ENCODE measurements at regions not wholly inside any gene's neighbourhood (a gene's known extent, or its start where the extent isn't known, plus 50 kb on each side); places are given as distances from the start of the nearest gene placed in this dataset.

DNA sequence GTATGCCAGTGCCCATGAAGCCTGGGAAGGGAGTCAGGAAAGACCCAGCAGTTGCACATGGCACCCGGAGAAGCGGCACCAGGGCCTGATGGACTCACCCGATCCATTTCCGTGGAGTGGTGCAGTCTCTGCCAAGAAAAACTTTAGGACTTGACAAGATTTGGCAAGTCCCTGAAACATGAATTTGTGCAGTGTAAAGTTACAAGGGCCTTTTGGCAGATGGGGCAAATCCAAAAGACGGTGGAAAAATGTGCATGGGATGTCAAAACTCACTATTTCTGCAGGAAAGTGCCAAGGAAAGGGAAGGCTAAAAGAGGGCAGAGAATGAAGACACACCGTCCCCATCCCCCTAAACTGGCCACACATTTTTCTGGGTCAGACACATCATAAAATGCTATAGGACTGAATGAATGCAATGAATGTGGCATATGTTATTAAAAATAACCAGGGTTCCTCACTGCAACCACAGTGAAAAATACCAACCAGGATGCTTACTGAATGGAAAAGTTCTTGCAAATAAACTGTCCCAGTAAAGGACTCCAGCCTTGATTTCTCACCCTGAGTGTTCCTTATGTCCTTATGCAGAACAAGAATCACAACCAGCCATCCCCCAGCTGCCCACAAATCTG lies 173.5 kb upstream of the SIX2 start:
- H3K4me3 ChIP-seq (ENCODE audit: control insufficient read depth, low read depth, low read length): no peak overlapping the region
- TF ChIP-seq, protein P1, sequence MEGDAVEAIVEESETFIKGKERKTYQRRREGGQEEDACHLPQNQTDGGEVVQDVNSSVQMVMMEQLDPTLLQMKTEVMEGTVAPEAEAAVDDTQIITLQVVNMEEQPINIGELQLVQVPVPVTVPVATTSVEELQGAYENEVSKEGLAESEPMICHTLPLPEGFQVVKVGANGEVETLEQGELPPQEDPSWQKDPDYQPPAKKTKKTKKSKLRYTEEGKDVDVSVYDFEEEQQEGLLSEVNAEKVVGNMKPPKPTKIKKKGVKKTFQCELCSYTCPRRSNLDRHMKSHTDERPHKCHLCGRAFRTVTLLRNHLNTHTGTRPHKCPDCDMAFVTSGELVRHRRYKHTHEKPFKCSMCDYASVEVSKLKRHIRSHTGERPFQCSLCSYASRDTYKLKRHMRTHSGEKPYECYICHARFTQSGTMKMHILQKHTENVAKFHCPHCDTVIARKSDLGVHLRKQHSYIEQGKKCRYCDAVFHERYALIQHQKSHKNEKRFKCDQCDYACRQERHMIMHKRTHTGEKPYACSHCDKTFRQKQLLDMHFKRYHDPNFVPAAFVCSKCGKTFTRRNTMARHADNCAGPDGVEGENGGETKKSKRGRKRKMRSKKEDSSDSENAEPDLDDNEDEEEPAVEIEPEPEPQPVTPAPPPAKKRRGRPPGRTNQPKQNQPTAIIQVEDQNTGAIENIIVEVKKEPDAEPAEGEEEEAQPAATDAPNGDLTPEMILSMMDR (conservative IDR thresholded peaks at IDR 0.05; ENCODE audit: control insufficient read depth, insufficient read depth, low read depth, low read length): no peak
- peak; percentile 80 for DNase-seq (ENCODE audit: low read depth)

DNA sequence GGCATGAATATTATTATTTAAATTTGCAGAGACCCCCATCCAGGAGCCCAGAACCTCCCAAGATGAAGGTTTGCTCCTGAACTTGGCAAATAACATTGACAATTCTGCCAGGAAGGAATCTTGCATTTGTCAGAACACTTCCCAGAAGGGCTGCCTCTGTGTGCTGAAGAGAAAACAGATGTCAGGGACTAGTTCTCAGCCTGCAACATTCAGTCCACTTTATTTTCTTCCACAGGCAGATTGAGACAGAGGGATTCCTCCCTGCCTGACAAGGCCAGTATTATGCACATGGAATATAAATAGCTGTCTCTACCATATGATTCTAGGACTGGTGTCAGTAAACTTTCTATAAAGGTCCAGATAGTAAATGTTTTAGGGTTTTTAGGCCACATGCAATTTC lies 171.5 kb upstream of the SIX2 start:
- DNase-seq (ENCODE audit: low read depth): peak; percentile 84
- TF ChIP-seq, protein P1 (conservative IDR thresholded peaks at IDR 0.05; ENCODE audit: control insufficient read depth, insufficient read depth, low read depth, low read length): no peak
- H3K4me3 ChIP-seq (ENCODE audit: control insufficient read depth, low read depth, low read length): no peak overlapping the region

DNA sequence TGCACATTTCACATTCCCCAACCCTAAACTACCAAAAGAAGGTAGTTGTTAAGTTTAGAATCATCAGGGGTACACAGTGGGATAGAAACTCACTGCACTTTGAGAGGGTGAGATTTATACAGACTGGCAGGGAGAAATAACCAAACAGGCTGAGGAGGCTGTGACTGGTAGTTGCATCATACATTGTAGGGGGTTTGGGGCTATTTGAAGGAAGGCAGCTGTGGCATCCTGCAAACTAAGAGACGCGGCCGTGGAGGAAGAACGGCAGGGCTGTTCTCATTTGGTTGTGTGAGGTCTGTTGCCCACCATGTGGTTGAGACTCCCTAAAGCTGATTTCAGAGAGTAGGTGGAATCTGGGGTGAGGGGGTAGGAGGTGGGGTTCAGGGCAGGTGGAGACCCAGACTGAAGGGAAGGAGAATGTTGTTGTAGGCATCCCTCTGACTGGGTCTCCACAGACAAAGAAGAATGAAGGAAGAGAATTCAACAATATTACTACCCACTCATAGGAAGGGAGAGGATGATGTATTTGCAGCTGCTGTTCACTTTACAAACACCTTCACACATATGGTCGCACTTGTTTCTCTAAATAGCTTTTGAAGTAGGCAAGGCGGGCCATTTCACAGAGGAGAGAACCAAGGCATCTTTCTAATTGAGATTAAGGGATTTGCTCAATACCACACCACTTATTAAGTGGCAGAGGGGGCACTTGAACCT lies 170.9 kb upstream of the SIX2 start:
- TF ChIP-seq, protein P1 (conservative IDR thresholded peaks at IDR 0.05; ENCODE audit: control insufficient read depth, insufficient read depth, low read depth, low read length): no peak
- peak; percentile 38 for DNase-seq (ENCODE audit: low read depth)
- no peak overlapping the region for H3K4me3 ChIP-seq (ENCODE audit: control insufficient read depth, low read depth, low read length)

DNA sequence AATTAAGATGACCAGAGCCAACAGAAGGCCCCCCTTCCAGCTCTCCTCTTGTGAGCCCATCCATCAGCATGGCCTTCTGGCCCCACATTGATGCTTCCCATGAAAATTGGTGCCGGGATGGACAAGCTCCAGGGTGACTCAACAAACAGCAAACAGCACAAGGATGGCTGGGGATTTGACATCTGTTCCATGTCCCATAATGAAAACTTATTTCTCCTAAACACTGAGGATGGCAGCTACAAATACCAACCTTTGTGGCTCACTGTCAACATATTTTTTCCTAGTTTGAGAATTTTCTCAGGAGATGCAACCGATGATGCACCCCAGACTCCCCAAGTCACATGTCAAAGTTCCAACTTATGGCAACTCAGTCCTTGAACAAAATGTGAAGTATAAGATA lies 169.6 kb upstream of the SIX2 start:
- DNase-seq (ENCODE audit: low read depth): peak; percentile 93
- TF ChIP-seq, protein P1 (conservative IDR thresholded peaks at IDR 0.05; ENCODE audit: control insufficient read depth, insufficient read depth, low read depth, low read length): no peak
- no peak overlapping the region for H3K4me3 ChIP-seq (ENCODE audit: control insufficient read depth, low read depth, low read length)

DNA sequence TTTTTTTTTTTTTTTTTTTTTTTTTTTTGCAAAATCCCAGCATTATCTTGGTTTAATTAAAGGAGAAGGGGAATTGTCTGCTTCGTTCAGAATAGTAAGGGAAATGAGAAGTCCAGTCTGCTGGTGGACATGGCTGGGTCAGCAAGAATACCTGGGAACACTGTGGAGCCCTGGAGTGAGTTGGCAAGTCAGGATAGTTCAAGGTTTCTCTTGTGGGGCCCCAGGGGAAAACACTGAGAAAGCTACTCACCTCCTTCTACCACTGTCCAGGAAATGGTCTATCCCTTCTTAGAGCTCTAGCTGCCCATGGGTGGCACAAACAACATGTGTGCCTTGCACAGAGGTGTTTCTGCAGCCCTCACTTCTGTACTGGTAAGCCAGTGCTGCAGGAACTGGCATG lies 169.1 kb upstream of the SIX2 start:
- TF ChIP-seq, protein P1 (conservative IDR thresholded peaks at IDR 0.05; ENCODE audit: control insufficient read depth, insufficient read depth, low read depth, low read length): no peak
- H3K4me3 ChIP-seq (ENCODE audit: control insufficient read depth, low read depth, low read length): no peak overlapping the region
- DNase-seq (ENCODE audit: low read depth): peak; percentile 65

DNA sequence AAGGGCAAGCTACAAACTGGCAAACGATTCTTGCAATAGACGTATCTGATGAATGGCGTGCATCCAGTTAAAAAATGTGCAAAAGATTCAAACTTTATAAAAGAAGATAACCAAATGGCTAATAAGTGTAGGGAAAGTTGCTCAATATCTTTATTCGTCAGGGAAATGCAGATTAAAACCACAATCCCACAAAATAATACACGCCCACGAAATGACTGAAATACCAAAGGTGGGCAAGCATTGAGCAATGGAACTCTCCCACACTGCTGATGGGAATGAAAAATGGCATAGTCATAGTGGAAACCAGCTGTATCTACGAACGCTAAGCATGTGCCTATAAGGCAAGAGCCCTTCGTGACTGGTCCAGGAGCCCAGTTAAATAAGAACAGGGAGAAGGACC lies 168.6 kb upstream of the SIX2 start:
- TF ChIP-seq, protein P1 (conservative IDR thresholded peaks at IDR 0.05; ENCODE audit: control insufficient read depth, insufficient read depth, low read depth, low read length): no peak
- peak; percentile 100 for DNase-seq (ENCODE audit: low read depth)
- no peak overlapping the region for H3K4me3 ChIP-seq (ENCODE audit: control insufficient read depth, low read depth, low read length)
